ENCODE measurements at regions not wholly inside any gene's neighbourhood (a gene's known extent, or its start where the extent isn't known, plus 50 kb on each side); places are given as distances from the start of the nearest gene placed in this dataset.

GRCh38 chr20:39603219-39603618 is 641.1 kb downstream of the DHX35 start:
- TF ChIP-seq POLR2A (IDR thresholded peaks at IDR 0.05), result no peak
- TF ChIP-seq, protein P1, sequence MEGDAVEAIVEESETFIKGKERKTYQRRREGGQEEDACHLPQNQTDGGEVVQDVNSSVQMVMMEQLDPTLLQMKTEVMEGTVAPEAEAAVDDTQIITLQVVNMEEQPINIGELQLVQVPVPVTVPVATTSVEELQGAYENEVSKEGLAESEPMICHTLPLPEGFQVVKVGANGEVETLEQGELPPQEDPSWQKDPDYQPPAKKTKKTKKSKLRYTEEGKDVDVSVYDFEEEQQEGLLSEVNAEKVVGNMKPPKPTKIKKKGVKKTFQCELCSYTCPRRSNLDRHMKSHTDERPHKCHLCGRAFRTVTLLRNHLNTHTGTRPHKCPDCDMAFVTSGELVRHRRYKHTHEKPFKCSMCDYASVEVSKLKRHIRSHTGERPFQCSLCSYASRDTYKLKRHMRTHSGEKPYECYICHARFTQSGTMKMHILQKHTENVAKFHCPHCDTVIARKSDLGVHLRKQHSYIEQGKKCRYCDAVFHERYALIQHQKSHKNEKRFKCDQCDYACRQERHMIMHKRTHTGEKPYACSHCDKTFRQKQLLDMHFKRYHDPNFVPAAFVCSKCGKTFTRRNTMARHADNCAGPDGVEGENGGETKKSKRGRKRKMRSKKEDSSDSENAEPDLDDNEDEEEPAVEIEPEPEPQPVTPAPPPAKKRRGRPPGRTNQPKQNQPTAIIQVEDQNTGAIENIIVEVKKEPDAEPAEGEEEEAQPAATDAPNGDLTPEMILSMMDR (IDR thresholded peaks at IDR 0.05), result no peak

Data from body of pancreas (tissue), 4 donors.